OCI-LY7 (cell line): ENCODE measurements at regions not wholly inside any gene's neighbourhood (a gene's known extent, or its start where the extent isn't known, plus 50 kb on each side); places are given as distances from the start of the nearest gene placed in this dataset.

ENCODE experiments used
- BruUV-seq: library from RNA; stranded (reverse); fragments of 400-500 nt; replicated peaks from 2 replicates; lab custom pipeline; 2021; lab: Mats Ljungman, UMichigan
- CTCF ChIA-PET: fragments of 300-600 bp; sonication (Branson Sonifier 250); formaldehyde crosslinking; loops from one replicate; lab custom pipeline; 2022; ENCODE audit warnings: antibody characterized with exemption; ENCODE audit not compliant: unreplicated experiment; lab: Charles Lee
- POLR2A ChIA-PET: fragments of 300-600 bp; sonication (Branson Sonifier 250); formaldehyde crosslinking; loops from one replicate; lab custom pipeline; 2022; ENCODE audit warnings: antibody characterized with exemption; lab: Charles Lee
- DNase-seq: peaks from one replicate; pipeline ENCODE4 v3.0.0-alpha.2; 2015; ENCODE audit warnings: low spot score
- H2AFZ ChIP-seq: fragments of 200-600 bp; sonication (generic), shearing (Covaris generic); 2 replicates; pipeline ENCODE4 v1.6.1; 2014; ENCODE audit warnings: mild to moderate bottlenecking, antibody characterized with exemption, low read length, moderate library complexity
- H3K27ac ChIP-seq: fragments of 200-600 bp; sonication (generic); 2 replicates; pipeline ENCODE4 v1.5.1; 2014; ENCODE audit warnings: mixed run types, low read depth, mild to moderate bottlenecking, moderate library complexity, low read length, inconsistent platforms; ENCODE audit not compliant: poor library complexity, severe bottlenecking
- H3K36me3 ChIP-seq: fragments of 200-600 bp; sonication (generic); 2 replicates; pipeline ENCODE4 v1.6.1; 2014; ENCODE audit warnings: mild to moderate bottlenecking, antibody characterized with exemption, low read length, moderate library complexity, mixed read lengths; ENCODE audit not compliant: insufficient read depth
- H3K4me1 ChIP-seq: fragments of 200-600 bp; sonication (generic); 2 replicates; pipeline ENCODE4 v1.5.1; 2014; ENCODE audit warnings: mild to moderate bottlenecking, low read length; ENCODE audit not compliant: insufficient read depth, poor library complexity, severe bottlenecking
- H3K4me2 ChIP-seq: fragments of 200-600 bp; sonication (generic); 2 replicates; pipeline ENCODE4 v1.6.1; 2014; ENCODE audit warnings: mild to moderate bottlenecking, low read length
- H3K4me3 ChIP-seq: fragments of 200-600 bp; sonication (generic); 2 replicates; pipeline ENCODE4 v1.5.1; 2014; ENCODE audit warnings: mild to moderate bottlenecking, low read depth, low read length; ENCODE audit not compliant: poor library complexity, severe bottlenecking
- H3K79me2 ChIP-seq: fragments of 200-600 bp; sonication (generic); 2 replicates; pipeline ENCODE4 v1.6.1; 2016; ENCODE audit warnings: low read depth, mild to moderate bottlenecking, low read length, moderate library complexity, mixed read lengths; ENCODE audit not compliant: insufficient read depth
- H3K9me2 ChIP-seq: fragments of 200-600 bp; sonication (generic); 2 replicates; pipeline ENCODE4 v1.6.1; 2016; ENCODE audit warnings: mild to moderate bottlenecking, low read length, mixed read lengths; ENCODE audit not compliant: insufficient read depth
- H3K9me3 ChIP-seq: fragments of 200-600 bp; sonication (generic); 2 replicates; pipeline ENCODE4 v1.6.1; 2014; ENCODE audit warnings: mild to moderate bottlenecking, mixed run types, low read length, mixed read lengths
- H4K20me1 ChIP-seq: fragments of 200-600 bp; sonication (generic); 2 replicates; pipeline ENCODE4 v1.6.1; 2014; ENCODE audit warnings: mild to moderate bottlenecking, antibody characterized with exemption, low read length, moderate library complexity, mixed read lengths; ENCODE audit not compliant: insufficient read depth
- CTCF ChIP-seq: fragments of 200-600 bp; sonication (generic); conservative IDR thresholded peaks from 2 replicates; pipeline ENCODE4 v1.5.1; 2014; ENCODE audit warnings: mild to moderate bottlenecking, antibody characterized with exemption, low read length, moderate library complexity, mixed read lengths
- EZH2phosphoT487 ChIP-seq: fragments of 200-600 bp; sonication (generic); IDR thresholded peaks from 2 replicates; pipeline ENCODE4 v1.6.1; 2018; ENCODE audit warnings: low read depth, borderline replicate concordance, mild to moderate bottlenecking, mixed run types, antibody characterized with exemption, low read length, moderate library complexity, mixed read lengths
- intact Hi-C: fragments of 100-400 bp; cut with micrococcal nuclease; formaldehyde crosslinking; loops from one replicate; pipeline ENCODE4 v1.10.0; 2022; ENCODE audit not compliant: unreplicated experiment

GRCh38 chr19:28330831-28331230 lies 882.1 kb downstream of the UQCRFS1 start:
- no TSS peak for BruUV-seq
- ChIA-PET CTCF (no interaction called here), POLR2A (no interaction called here)
- Histone ChIP-seq H3K27ac (no peak overlapping the region), H3K9me3 (no peaks in the 10 kb centered on the region), H3K4me1 (no peaks in the 10 kb centered on the region), H4K20me1 (no peaks in the 10 kb centered on the region), H2AFZ (no peak overlapping the region), H3K36me3 (no peaks in the 10 kb centered on the region), H3K4me2 (no peak overlapping the region), H3K79me2 (no peaks in the 10 kb centered on the region), H3K4me3 (no peak overlapping the region), H3K9me2 (no peaks in the 10 kb centered on the region)
- TF ChIP-seq CTCF: no peak
- no peak for TF ChIP-seq EZH2phosphoT487
- DNase-seq: no peak
- intact Hi-C loops: no loop called here

GRCh38 chr19:28329429-28329828 lies 883.5 kb downstream of the UQCRFS1 start:
- no peaks in the 10 kb centered on the region for H3K36me3 ChIP-seq
- H3K4me3 ChIP-seq: no peak overlapping the region
- no peaks in the 10 kb centered on the region for H3K79me2 ChIP-seq
- BruUV-seq: no TSS peak
- intact Hi-C loops: loop anchor here (5.0 to 10.0 kb wide), 2 partner anchors 385 to 548 kb away; no protein-coding TSS in a partner anchor
- H3K4me1 ChIP-seq: no peaks in the 10 kb centered on the region
- CTCF ChIA-PET: no interaction called here
- no peaks in the 10 kb centered on the region for H3K9me3 ChIP-seq
- no peak overlapping the region for H3K4me2 ChIP-seq
- no peak for TF ChIP-seq CTCF
- TF ChIP-seq EZH2phosphoT487: no peak
- no peak overlapping the region for H2AFZ ChIP-seq
- no peaks in the 10 kb centered on the region for H4K20me1 ChIP-seq
- no peaks in the 10 kb centered on the region for H3K9me2 ChIP-seq
- no peak overlapping the region for H3K27ac ChIP-seq
- POLR2A ChIA-PET: no interaction called here
- no peak for DNase-seq

GRCh38 chr19:28327905-28328304 lies 885.0 kb downstream of the UQCRFS1 start:
- no peak for TF ChIP-seq EZH2phosphoT487
- TF ChIP-seq CTCF: no peak

More at GRCh38 chr19:28327905-28328304, 885.0 kb downstream of the UQCRFS1 start:
- no peak overlapping the region for H3K4me3 ChIP-seq
- H3K79me2 ChIP-seq: no peaks in the 10 kb centered on the region
- H3K4me1 ChIP-seq: no peaks in the 10 kb centered on the region
- no peaks in the 10 kb centered on the region for H4K20me1 ChIP-seq
- no TSS peak for BruUV-seq
- intact Hi-C loops: loop anchor here (5.0 to 10.0 kb wide), 2 partner anchors 387 to 549 kb away; no protein-coding TSS in a partner anchor
- ChIA-PET POLR2A (interaction anchor here (1.0 kb wide), 1 partner anchor 12 kb away, joined by 3 read pairs; no protein-coding TSS in a partner anchor), CTCF (interaction anchor here (0.6 kb wide), 2 partner anchors 48 to 732 kb away, joined by 3 to 9 read pairs; no protein-coding TSS in a partner anchor)
- no peak for DNase-seq
- no peaks in the 10 kb centered on the region for H3K36me3 ChIP-seq
- no peaks in the 10 kb centered on the region for H3K9me2 ChIP-seq
- no peak overlapping the region for H3K27ac ChIP-seq
- H3K4me2 ChIP-seq: no peak overlapping the region
- no peak overlapping the region for H2AFZ ChIP-seq
- H3K9me3 ChIP-seq: no peaks in the 10 kb centered on the region
